H54 (cell line): ENCODE measurements at regions not wholly inside any gene's neighbourhood (a gene's known extent, or its start where the extent isn't known, plus 50 kb on each side); places are given as distances from the start of the nearest gene placed in this dataset.

Experiments used
- DNase-seq: peaks from one replicate; pipeline ENCODE4 v3.0.0; 2011; ENCODE audit warnings: low spot score, mixed read lengths; ENCODE audit not compliant: insufficient read length
- FAIRE-seq: peaks from 3 replicates; lab custom pipeline; 2011; peaks lifted over from hg19 to GRCh38; lab: Jason Lieb, UNC
- POLR2A ChIP-seq: IDR thresholded peaks from 2 replicates; pipeline ENCODE4 v1.6.1; 2011; ENCODE audit warnings: low read depth, mild to moderate bottlenecking, low read length

GRCh38 chr18:55839343-55839742, 251.4 kb upstream of the TCF4 start:
- no peak for DNase-seq
- FAIRE-seq, result peak; percentile 89
- TF ChIP-seq POLR2A, result no peak

GRCh38 chr18:55838841-55839240, 250.8 kb upstream of the TCF4 start:
- no peak for TF ChIP-seq POLR2A
- peak; percentile 82 for FAIRE-seq
- no peak for DNase-seq

- no peak for TF ChIP-seq POLR2A
- DNase-seq (no peak), FAIRE-seq (no peak)
Measured at GRCh38 chr18:55838319-55838718, 250.3 kb upstream of the TCF4 start.

- TF ChIP-seq POLR2A, result no peak
- FAIRE-seq (peak; percentile 94), DNase-seq (peak; percentile 33)
Measured at GRCh38 chr18:55833543-55833942, 245.6 kb upstream of the TCF4 start.

GRCh38 chr18:55830544-55830943, 242.6 kb upstream of the TCF4 start:
- FAIRE-seq, result no peak
- DNase-seq, result no peak
- TF ChIP-seq POLR2A, result no peak

GRCh38 chr18:55821219-55821618, 233.2 kb upstream of the TCF4 start:
- no peak for TF ChIP-seq POLR2A
- FAIRE-seq (peak; percentile 58), DNase-seq (no peak)

GRCh38 chr18:55819448-55819847, 231.5 kb upstream of the TCF4 start:
- DNase-seq, result no peak
- no peak for TF ChIP-seq POLR2A
- FAIRE-seq, result no peak

GRCh38 chr18:55818284-55818683, 230.3 kb upstream of the TCF4 start:
- TF ChIP-seq POLR2A, result no peak
- no peak for FAIRE-seq
- DNase-seq, result no peak

- no peak for TF ChIP-seq POLR2A
- DNase-seq, result no peak
- FAIRE-seq, result no peak
Measured at GRCh38 chr18:55811925-55812324, 223.9 kb upstream of the TCF4 start.

- no peak for FAIRE-seq
- DNase-seq, result no peak
- no peak for TF ChIP-seq POLR2A
Measured at GRCh38 chr18:55805666-55806065, 217.7 kb upstream of the TCF4 start.

GRCh38 chr18:55795101-55795669, 207.2 kb upstream of the TCF4 start:
- FAIRE-seq (no peak), DNase-seq (no peak)
- TF ChIP-seq POLR2A, result no peak

- no peak for FAIRE-seq
- TF ChIP-seq POLR2A, result no peak
- DNase-seq, result no peak
Measured at GRCh38 chr18:55794288-55795052, 206.5 kb upstream of the TCF4 start.

GRCh38 chr18:55790296-55790695, 202.3 kb upstream of the TCF4 start:
- FAIRE-seq, result no peak
- no peak for TF ChIP-seq POLR2A
- DNase-seq, result no peak

- FAIRE-seq, result no peak
- DNase-seq, result no peak
- no peak for TF ChIP-seq POLR2A
Measured at GRCh38 chr18:55787536-55788073, 199.6 kb upstream of the TCF4 start.

- TF ChIP-seq POLR2A, result no peak
- DNase-seq, result no peak
- FAIRE-seq, result no peak
Measured at GRCh38 chr18:55786651-55787272, 198.8 kb upstream of the TCF4 start.
